AG08396 (cell line): ENCODE measurements at regions not wholly inside any gene's neighbourhood (a gene's known extent, or its start where the extent isn't known, plus 50 kb on each side); places are given as distances from the start of the nearest gene placed in this dataset.
"Not testable (repeated sequence)": the region's sequence is repeated elsewhere in the genome, so short reads cannot be mapped to it uniquely, and the experiment has no call there.

Experiments used
- DNase-seq: peaks from one replicate; pipeline ENCODE4 v3.0.0; 2012; ENCODE audit warnings: low spot score, mixed read lengths

GRCh38 chr3:95759614-95760301, 1054.6 kb upstream of the EPHA6 start:
- no peak for DNase-seq

- no peak for DNase-seq
Observed at GRCh38 chr3:95775486-95776094, 1038.8 kb upstream of the EPHA6 start.

GRCh38 chr3:95781598-95781997, 1032.8 kb upstream of the EPHA6 start:
- no peak for DNase-seq

GRCh38 chr3:95789111-95789510, 1025.3 kb upstream of the EPHA6 start:
- DNase-seq: no peak

- no peak for DNase-seq
Observed at GRCh38 chr3:95797081-95797480, 1017.3 kb upstream of the EPHA6 start.

GRCh38 chr3:95798628-95799027, 1015.8 kb upstream of the EPHA6 start:
- DNase-seq: no peak

- no peak for DNase-seq
Observed at GRCh38 chr3:95810462-95810861, 1003.9 kb upstream of the EPHA6 start.

GRCh38 chr3:95813244-95813643, 1001.1 kb upstream of the EPHA6 start:
- DNase-seq: no peak

GRCh38 chr3:95815828-95816227, 998.6 kb upstream of the EPHA6 start:
- DNase-seq: no peak

- DNase-seq: no peak
Observed at GRCh38 chr3:95826419-95826818, 988.0 kb upstream of the EPHA6 start.

- DNase-seq: no peak
Observed at GRCh38 chr3:95832146-95832545, 982.2 kb upstream of the EPHA6 start.

- DNase-seq: not testable (repeated sequence)
Observed at GRCh38 chr3:95860628-95861027, 953.8 kb upstream of the EPHA6 start.

GRCh38 chr3:95883801-95884200, 930.6 kb upstream of the EPHA6 start:
- DNase-seq: no peak

GRCh38 chr3:95886616-95887015, 927.8 kb upstream of the EPHA6 start:
- no peak for DNase-seq

GRCh38 chr3:95887114-95887513, 927.3 kb upstream of the EPHA6 start:
- no peak for DNase-seq

GRCh38 chr3:95894820-95895219, 919.6 kb upstream of the EPHA6 start:
- DNase-seq: no peak

GRCh38 chr3:95899494-95899893, 914.9 kb upstream of the EPHA6 start:
- DNase-seq: peak; percentile 13

- DNase-seq: no peak
Observed at GRCh38 chr3:95899911-95900310, 914.5 kb upstream of the EPHA6 start.

GRCh38 chr3:95901948-95902347, 912.4 kb upstream of the EPHA6 start:
- no peak for DNase-seq

- DNase-seq: no peak
Observed at GRCh38 chr3:95905182-95905581, 909.2 kb upstream of the EPHA6 start.

- no peak for DNase-seq
Observed at GRCh38 chr3:95911767-95912166, 902.6 kb upstream of the EPHA6 start.

GRCh38 chr3:95923496-95924210, 890.7 kb upstream of the EPHA6 start:
- DNase-seq: peak; percentile 59

- no peak for DNase-seq
Observed at GRCh38 chr3:95926904-95927501, 887.4 kb upstream of the EPHA6 start.
